ENCODE measurements at regions not wholly inside any gene's neighbourhood (a gene's known extent, or its start where the extent isn't known, plus 50 kb on each side); places are given as distances from the start of the nearest gene placed in this dataset.

DNA sequence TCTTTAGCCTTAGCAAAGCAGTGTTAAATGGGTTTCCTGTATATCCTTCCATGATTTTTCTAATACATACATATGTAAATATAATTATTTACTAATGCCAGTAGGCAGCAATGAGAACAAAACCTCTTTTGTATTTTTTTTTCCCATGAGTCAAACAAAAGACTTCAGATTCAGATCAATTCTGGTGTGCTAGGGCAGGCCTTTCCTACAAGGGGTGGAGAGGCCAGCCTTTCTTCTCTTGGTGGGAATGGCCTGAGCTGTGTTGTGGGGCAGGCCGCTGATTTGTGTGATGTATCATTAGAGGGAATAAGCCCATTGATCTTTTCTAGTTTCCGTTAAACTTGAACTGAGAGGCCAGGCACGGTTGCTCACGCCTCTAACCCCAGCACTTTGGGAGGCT lies 115.5 kb upstream of the DMRT1 start:
- Mint-ChIP-seq H3K9me3 (no peaks in the 10 kb centered on the region), H3K36me3 (no peaks in the 10 kb centered on the region)

DNA sequence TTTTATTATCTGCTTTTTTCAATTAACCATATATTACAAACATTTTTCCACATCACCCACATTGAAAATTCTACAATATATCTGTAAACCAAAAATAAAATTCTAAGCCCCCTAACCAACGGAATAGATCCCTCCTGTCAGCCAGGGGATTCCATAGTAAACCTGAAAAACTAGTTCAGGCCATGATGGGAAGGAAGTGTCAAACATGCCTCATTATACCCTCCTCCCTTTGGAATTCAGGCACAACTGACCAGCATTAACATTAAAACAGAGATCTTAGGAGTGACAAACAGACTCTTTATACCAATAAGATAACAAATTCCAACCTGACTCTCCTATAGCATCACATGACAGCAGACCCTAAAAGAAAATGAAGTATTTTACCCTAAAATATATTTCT lies 113.7 kb upstream of the DMRT1 start:
- Mint-ChIP-seq H3K4me1 (ENCODE audit: low read depth in 2 of 2) (no peaks in the 10 kb centered on the region), H3K9me3 (no peaks in the 10 kb centered on the region), H3K27me3 (peaks cover 0 to 2% of the 10 kb centered on the region in 2 donors), H3K27ac (no peak overlapping the region), H3K4me3 (no peak overlapping the region), H3K36me3 (no peaks in the 10 kb centered on the region)
- ATAC-seq (no peak), DNase-seq (ENCODE audit: low spot score) (no peak)

More for the DNA sequence above, 115.5 kb upstream of the DMRT1 start:
- Mint-ChIP-seq H3K4me3 (no peak overlapping the region), H3K27me3 (peaks cover 4 to 7% of the 10 kb centered on the region in 2 donors), H3K27ac (no peak overlapping the region), H3K4me1 (ENCODE audit: low read depth in 2 of 2) (no peaks in the 10 kb centered on the region)
- ATAC-seq (no peak), DNase-seq (ENCODE audit: low spot score) (no peak)

DNA sequence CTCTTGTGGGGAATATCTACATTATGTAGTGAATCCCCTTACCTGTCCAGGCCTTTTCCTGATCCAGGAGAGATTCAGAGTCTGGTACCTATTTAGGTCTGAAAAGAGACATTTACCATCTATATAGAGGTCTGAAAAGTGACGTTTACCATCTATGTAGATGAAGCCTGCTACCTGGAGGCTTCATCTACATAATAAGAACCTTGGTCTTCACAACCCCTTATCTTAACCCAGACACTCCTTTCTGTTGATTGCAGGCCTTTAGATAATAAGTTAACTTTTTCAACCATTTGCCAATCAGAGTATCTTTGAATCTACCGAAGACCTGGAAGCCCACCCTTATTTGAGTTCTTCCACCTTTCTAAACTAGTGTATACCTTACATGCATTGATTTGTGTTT lies 113.0 kb upstream of the DMRT1 start:
- no peaks in the 10 kb centered on the region for H3K9me3 Mint-ChIP-seq
- no peak for ATAC-seq
- no peak overlapping the region for H3K27ac Mint-ChIP-seq
- H3K4me1 Mint-ChIP-seq (ENCODE audit: low read depth in 2 of 2) = no peaks in the 10 kb centered on the region
- H3K27me3 Mint-ChIP-seq = peaks cover 0 to 2% of the 10 kb centered on the region in 2 donors
- no peak overlapping the region for H3K4me3 Mint-ChIP-seq
- H3K36me3 Mint-ChIP-seq = no peaks in the 10 kb centered on the region
- no peak for DNase-seq (ENCODE audit: low spot score)

- DNase-seq (ENCODE audit: low spot score) (no peak), ATAC-seq (no peak)
- no peaks in the 10 kb centered on the region for H3K9me3 Mint-ChIP-seq
- H3K36me3 Mint-ChIP-seq = no peaks in the 10 kb centered on the region
- no peak overlapping the region for H3K27ac Mint-ChIP-seq
- H3K27me3 Mint-ChIP-seq = no peaks in the 10 kb centered on the region
- no peak overlapping the region for H3K4me3 Mint-ChIP-seq
- H3K4me1 Mint-ChIP-seq (ENCODE audit: low read depth in 2 of 2) = no peaks in the 10 kb centered on the region
Observed at GRCh38 chr9:731474-731873, 110.0 kb upstream of the DMRT1 start.

DNA sequence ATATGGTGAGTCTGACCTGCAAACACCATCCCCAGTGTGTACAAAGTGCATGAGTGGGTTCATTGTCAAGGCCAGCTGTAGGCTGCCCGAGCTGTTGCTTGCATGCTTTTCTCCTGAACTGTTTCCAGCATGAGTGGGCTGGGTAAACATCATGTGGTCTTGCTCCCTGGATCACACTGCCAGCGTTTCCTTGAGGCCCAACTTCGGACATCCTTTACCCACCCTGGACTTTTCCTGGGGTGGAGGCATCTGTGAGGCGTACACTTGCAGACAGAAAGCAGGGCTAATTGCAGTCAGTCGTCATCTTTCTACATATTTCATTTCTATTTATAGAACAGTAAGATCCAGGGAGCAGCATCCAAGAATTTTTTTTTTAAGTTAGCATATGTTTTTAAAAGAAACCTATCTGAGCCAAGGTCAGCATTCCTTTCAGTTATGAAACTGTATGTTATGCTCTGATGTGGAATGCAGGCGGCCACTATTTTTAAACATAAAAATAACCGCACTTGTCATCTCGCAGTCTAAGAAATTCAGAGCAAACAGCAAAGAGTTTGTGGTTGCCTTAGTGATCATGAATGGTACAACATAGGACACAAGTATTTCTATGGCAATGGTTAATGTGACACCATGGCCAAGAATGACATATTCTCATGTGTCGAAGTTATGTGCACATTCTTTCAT lies 106.5 kb upstream of the DMRT1 start:
- Mint-ChIP-seq H3K4me1 (ENCODE audit: low read depth in 2 of 2) (no peaks in the 10 kb centered on the region), H3K9me3 (no peaks in the 10 kb centered on the region), H3K4me3 (no peak overlapping the region), H3K27ac (no peak overlapping the region), H3K36me3 (no peaks in the 10 kb centered on the region), H3K27me3 (peaks cover 0 to 2% of the 10 kb centered on the region in 2 donors)
- DNase-seq (ENCODE audit: low spot score) (no peak), ATAC-seq (no peak)

DNA sequence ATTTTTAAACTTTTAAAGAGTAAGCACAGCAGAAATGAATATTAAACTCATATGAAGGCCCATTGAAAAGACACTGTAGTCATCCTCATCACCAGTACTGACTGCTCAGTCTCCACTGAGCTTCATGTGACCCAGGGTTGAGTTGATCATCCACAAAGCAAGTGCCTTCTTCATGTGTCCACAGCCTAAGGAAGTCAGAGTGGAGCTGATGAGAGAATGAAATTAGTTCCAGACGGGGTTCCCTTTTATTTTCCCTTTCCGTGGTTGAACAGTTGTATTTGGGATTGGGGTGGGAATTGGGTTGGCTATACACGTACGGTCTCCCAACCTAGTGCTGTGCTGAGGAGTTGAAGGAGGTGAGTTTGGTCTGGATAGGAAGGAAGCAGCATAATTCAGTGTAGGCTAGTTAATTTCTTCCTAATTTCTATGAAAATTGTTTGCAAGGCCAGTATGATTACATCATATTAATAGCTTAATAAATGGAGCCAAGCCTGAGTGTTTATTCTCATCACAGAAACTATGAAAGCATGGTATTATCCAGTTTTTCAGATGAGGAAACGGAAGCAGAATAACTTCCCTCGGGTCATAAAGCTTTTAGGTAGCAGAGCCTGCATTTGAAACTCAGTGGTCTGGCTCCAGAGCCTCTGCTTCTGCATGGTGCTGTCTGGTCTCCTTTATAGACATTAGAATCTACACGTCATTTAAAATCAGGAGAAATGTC lies 103.9 kb upstream of the DMRT1 start:
- Mint-ChIP-seq H3K4me1 (ENCODE audit: low read depth in 2 of 2) (no peaks in the 10 kb centered on the region), H3K27me3 (peaks cover 0 to 2% of the 10 kb centered on the region in 2 donors)

GRCh38 chr9:738209-738915 lies 103.1 kb upstream of the DMRT1 start:
- H3K4me1 Mint-ChIP-seq (ENCODE audit: low read depth in 2 of 2) = no peaks in the 10 kb centered on the region
- H3K9me3 Mint-ChIP-seq = no peaks in the 10 kb centered on the region
- no peak overlapping the region for H3K27ac Mint-ChIP-seq
- H3K36me3 Mint-ChIP-seq = no peaks in the 10 kb centered on the region
- no peak for DNase-seq (ENCODE audit: low spot score)
- H3K4me3 Mint-ChIP-seq = no peak overlapping the region
- no peak for ATAC-seq
- peaks cover 0 to 2% of the 10 kb centered on the region in 2 donors for H3K27me3 Mint-ChIP-seq

More for the DNA sequence above, 103.9 kb upstream of the DMRT1 start:
- no peaks in the 10 kb centered on the region for H3K9me3 Mint-ChIP-seq
- H3K27ac Mint-ChIP-seq = no peak overlapping the region
- ATAC-seq (no peak), DNase-seq (ENCODE audit: low spot score) (no peak)
- no peak overlapping the region for H3K4me3 Mint-ChIP-seq
- no peaks in the 10 kb centered on the region for H3K36me3 Mint-ChIP-seq

GRCh38 chr9:739362-739761 lies 102.1 kb upstream of the DMRT1 start:
- Mint-ChIP-seq H3K9me3 (no peaks in the 10 kb centered on the region), H3K27ac (no peak overlapping the region), H3K27me3 (peaks cover 0 to 5% of the 10 kb centered on the region in 2 donors), H3K36me3 (no peaks in the 10 kb centered on the region), H3K4me1 (ENCODE audit: low read depth in 2 of 2) (no peaks in the 10 kb centered on the region), H3K4me3 (no peak overlapping the region)
- no peak for ATAC-seq
- no peak for DNase-seq (ENCODE audit: low spot score)

GRCh38 chr9:740221-740620 lies 101.3 kb upstream of the DMRT1 start:
- Mint-ChIP-seq H3K36me3 (no peaks in the 10 kb centered on the region), H3K27me3 (peaks cover 0 to 6% of the 10 kb centered on the region in 2 donors), H3K27ac (no peak overlapping the region), H3K4me1 (ENCODE audit: low read depth in 2 of 2) (no peaks in the 10 kb centered on the region), H3K4me3 (no peak overlapping the region), H3K9me3 (no peaks in the 10 kb centered on the region)
- ATAC-seq = no peak
- no peak for DNase-seq (ENCODE audit: low spot score)

DNA sequence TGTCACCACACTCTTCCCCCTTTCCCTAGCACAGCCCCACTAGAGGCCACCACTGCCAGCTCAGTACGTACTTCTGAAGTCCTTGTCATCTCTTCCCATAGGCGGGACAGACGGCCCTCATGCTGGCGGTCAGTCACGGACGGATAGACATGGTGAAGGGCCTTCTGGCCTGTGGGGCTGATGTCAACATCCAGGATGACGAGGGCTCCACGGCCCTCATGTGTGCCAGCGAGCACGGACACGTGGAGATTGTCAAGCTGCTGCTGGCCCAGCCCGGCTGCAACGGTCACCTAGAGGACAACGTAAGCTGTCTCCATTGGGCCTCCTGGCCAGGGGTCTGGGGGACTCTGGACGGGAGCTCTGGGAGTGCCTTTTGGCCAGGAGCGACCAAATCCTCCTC lies 99.4 kb upstream of the DMRT1 start:
- Mint-ChIP-seq H3K27me3 (peaks cover 0 to 11% of the 10 kb centered on the region in 2 donors), H3K9me3 (no peaks in the 10 kb centered on the region), H3K4me3 (no peak overlapping the region), H3K27ac (peak overlapping the region in 1 of 2 donors; percentile 26), H3K4me1 (ENCODE audit: low read depth in 2 of 2) (peaks cover 2 to 3% of the 10 kb centered on the region in 2 donors), H3K36me3 (no peaks in the 10 kb centered on the region)
- no peak for DNase-seq (ENCODE audit: low spot score)
- ATAC-seq = peak in 1 of 2 donors; percentile 11

GRCh38 chr9:742914-743589 lies 98.4 kb upstream of the DMRT1 start:
- ATAC-seq = no peak
- no peaks in the 10 kb centered on the region for H3K36me3 Mint-ChIP-seq

GRCh38 chr9:744046-744712 lies 97.3 kb upstream of the DMRT1 start:
- Mint-ChIP-seq H3K4me1 (ENCODE audit: low read depth in 2 of 2) (peaks cover 18 to 22% of the 10 kb centered on the region in 2 donors), H3K27me3 (peaks cover 0 to 11% of the 10 kb centered on the region in 2 donors), H3K36me3 (no peaks in the 10 kb centered on the region), H3K27ac (no peak overlapping the region), H3K4me3 (no peak overlapping the region), H3K9me3 (no peaks in the 10 kb centered on the region)
- ATAC-seq = no peak
- DNase-seq (ENCODE audit: low spot score) = no peak

More at GRCh38 chr9:742914-743589, 98.4 kb upstream of the DMRT1 start:
- Mint-ChIP-seq H3K4me1 (ENCODE audit: low read depth in 2 of 2) (peaks cover 7 to 10% of the 10 kb centered on the region in 2 donors), H3K9me3 (no peaks in the 10 kb centered on the region), H3K27me3 (peaks cover 0 to 11% of the 10 kb centered on the region in 2 donors), H3K4me3 (no peak overlapping the region), H3K27ac (no peak overlapping the region)
- DNase-seq (ENCODE audit: low spot score) = no peak

DNA sequence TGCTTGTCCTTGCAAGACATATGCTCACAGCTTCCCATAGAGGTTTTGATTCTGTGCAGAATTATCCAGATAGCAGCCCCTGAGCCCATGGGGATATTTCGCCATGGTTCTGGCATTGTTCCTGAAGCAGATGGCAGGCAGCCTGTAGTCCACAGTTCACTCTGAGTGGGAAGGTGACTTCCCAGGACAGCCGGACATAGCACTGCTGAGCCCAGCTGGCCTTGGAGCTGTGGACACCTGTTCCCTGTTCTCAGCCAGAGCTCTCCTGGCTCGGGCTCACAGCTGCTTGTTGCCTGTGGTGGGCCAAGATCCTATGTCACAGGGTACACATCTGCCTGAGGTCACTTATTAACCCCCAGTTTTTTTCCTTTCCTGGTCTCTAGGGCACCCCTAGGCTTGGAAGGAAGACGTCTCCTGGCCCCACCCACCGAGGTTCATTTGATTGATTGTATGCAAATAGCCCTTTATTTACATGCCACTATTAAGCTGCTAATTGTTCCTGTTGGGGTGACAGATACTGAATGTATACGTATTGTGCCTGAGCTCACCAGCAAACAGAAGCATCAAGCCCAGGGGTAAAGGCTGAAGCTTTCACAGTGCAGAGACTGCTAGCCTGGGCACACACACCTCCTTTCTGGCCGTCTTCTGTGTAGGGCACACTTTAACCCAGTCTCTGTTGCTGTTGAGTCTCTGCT lies 96.6 kb upstream of the DMRT1 start:
- Mint-ChIP-seq H3K27me3 (peaks cover 0 to 9% of the 10 kb centered on the region in 2 donors), H3K4me1 (ENCODE audit: low read depth in 2 of 2) (peaks cover 25 to 29% of the 10 kb centered on the region in 2 donors), H3K9me3 (no peaks in the 10 kb centered on the region), H3K4me3 (no peak overlapping the region), H3K27ac (no peak overlapping the region), H3K36me3 (no peaks in the 10 kb centered on the region)
- DNase-seq (ENCODE audit: low spot score) = no peak
- ATAC-seq = no peak

Data from natural killer cell treated with Interleukin-12 subunit alpha and Interleukin-12 subunit beta and Interleukin-15 and Interleukin-18, amount 100 ng/mL, for 72 hours (primary cell).